ENCODE measurements at regions not wholly inside any gene's neighbourhood (a gene's known extent, or its start where the extent isn't known, plus 50 kb on each side); places are given as distances from the start of the nearest gene placed in this dataset.

DNA sequence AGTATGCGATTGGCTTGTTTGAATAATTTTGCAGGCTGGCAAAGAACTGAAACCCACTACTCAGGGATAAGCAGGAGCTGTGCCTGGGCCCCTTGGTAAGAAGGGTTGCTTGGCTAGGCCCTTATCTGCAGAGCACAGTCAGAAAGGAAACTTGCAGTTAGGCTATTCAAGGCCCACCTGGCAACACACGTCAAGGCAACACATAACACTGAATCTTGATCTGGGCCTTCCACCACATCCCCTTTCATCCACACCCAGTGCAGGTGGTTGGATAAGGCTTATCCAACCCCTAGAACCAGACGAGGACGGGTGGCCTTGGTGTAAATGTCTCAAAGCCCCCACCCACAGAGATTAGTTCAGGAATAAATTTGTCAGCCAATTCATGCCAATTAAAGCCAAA lies 72.8 kb upstream of the NEIL3 start:
- WGBS = 89% methylated on average over 4 of the region's 4 CpGs
- no peaks in the 10 kb centered on the region for H3K36me3 ChIP-seq
- no peak overlapping the region for H3K27ac ChIP-seq
- no peak overlapping the region for H3K4me3 ChIP-seq
- DNase-seq (ENCODE audit: low spot score in 2 of 2) = no peak
- H3K4me1 ChIP-seq = no peaks in the 10 kb centered on the region
- no peaks in the 10 kb centered on the region for H3K9me3 ChIP-seq
- H3K27me3 ChIP-seq = no peaks in the 10 kb centered on the region
- TF ChIP-seq EP300 (IDR thresholded peaks at IDR 0.05) (no peak), POLR2AphosphoS5 (IDR thresholded peaks at IDR 0.05) (no peak)
- TF ChIP-seq, protein P1, sequence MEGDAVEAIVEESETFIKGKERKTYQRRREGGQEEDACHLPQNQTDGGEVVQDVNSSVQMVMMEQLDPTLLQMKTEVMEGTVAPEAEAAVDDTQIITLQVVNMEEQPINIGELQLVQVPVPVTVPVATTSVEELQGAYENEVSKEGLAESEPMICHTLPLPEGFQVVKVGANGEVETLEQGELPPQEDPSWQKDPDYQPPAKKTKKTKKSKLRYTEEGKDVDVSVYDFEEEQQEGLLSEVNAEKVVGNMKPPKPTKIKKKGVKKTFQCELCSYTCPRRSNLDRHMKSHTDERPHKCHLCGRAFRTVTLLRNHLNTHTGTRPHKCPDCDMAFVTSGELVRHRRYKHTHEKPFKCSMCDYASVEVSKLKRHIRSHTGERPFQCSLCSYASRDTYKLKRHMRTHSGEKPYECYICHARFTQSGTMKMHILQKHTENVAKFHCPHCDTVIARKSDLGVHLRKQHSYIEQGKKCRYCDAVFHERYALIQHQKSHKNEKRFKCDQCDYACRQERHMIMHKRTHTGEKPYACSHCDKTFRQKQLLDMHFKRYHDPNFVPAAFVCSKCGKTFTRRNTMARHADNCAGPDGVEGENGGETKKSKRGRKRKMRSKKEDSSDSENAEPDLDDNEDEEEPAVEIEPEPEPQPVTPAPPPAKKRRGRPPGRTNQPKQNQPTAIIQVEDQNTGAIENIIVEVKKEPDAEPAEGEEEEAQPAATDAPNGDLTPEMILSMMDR (IDR thresholded peaks at IDR 0.05) = no peak

DNA sequence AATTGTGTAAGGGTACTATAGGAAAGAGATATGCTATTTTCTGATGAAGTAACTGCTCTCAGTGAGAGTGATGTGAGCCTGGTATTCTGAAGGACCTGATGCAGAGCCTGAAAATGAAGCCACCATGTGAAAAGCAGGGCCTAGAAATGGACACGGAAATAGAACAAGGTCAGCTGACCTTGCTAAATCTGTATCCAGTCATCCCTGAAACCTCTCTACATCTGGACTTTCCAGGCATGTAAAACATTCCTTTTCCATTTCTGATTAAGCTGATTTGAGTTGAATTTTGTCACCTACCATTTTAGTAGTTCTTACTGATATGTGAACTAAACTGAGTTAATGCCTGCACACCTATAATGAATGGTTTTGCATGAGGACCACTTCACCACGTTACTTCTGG lies 72.4 kb upstream of the NEIL3 start:
- no peak overlapping the region for H3K27ac ChIP-seq
- H3K4me3 ChIP-seq = no peak overlapping the region
- H3K36me3 ChIP-seq = no peaks in the 10 kb centered on the region
- H3K27me3 ChIP-seq = no peaks in the 10 kb centered on the region
- WGBS = 79% methylated on average over 2 of the region's 2 CpGs
- no peaks in the 10 kb centered on the region for H3K4me1 ChIP-seq
- H3K9me3 ChIP-seq = no peaks in the 10 kb centered on the region
- no peak for DNase-seq (ENCODE audit: low spot score in 2 of 2)
- TF ChIP-seq POLR2AphosphoS5 (IDR thresholded peaks at IDR 0.05) (no peak), EP300 (IDR thresholded peaks at IDR 0.05) (no peak), POLR2A (IDR thresholded peaks at IDR 0.05) (no peak)
- TF ChIP-seq, protein P1 (IDR thresholded peaks at IDR 0.05) = no peak

DNA sequence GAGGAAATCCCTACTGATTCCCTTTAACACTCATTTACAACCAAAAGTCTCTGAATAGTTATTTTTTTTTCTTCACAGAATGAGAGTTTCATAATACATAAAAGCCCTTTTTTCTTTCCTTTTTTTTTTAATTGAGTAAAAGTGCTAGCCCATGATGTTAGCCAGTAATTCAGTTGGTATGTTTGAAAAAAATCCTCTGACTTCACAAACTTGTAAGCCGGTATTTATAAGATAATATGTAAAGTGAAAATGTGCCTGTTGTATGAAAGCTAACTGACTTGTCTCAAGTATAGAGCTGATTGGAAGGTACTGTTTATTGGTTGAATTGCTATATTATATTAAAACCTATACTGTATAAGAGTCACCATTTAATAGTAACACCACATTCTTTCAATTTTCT lies 70.2 kb upstream of the NEIL3 start:
- Histone ChIP-seq H3K4me3 (no peak overlapping the region), H3K27ac (no peak overlapping the region), H3K27me3 (no peaks in the 10 kb centered on the region), H3K4me1 (no peaks in the 10 kb centered on the region), H3K36me3 (no peaks in the 10 kb centered on the region), H3K9me3 (no peaks in the 10 kb centered on the region)
- 60% methylated on average over 1 of the region's 1 CpG for WGBS
- no peak for TF ChIP-seq EP300 (IDR thresholded peaks at IDR 0.05)
- DNase-seq (ENCODE audit: low spot score in 2 of 2) = no peak

DNA sequence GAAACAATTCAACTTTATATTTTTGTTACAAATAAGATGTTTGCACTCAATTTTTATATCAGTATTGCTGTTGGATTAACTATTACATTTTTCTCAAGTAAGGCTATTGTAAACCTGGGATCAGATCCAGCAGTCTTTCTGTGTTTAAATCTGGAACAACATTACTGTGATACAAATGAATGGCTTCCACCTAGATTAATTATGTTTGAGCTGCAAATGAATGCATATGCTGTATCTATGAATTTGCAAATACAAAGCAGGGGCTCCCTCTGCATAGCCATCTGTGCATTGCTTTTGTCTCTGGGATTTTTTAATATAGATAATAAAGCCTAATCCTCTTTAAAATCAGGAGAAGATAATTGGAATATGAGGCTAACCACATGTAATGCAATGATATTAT lies 69.8 kb upstream of the NEIL3 start:
- Histone ChIP-seq H3K4me3 (no peak overlapping the region), H3K36me3 (no peaks in the 10 kb centered on the region), H3K27ac (no peak overlapping the region), H3K27me3 (no peaks in the 10 kb centered on the region), H3K4me1 (no peaks in the 10 kb centered on the region), H3K9me3 (no peaks in the 10 kb centered on the region)
- no peak for TF ChIP-seq POLR2A (IDR thresholded peaks at IDR 0.05)
- TF ChIP-seq POLR2AphosphoS5 (IDR thresholded peaks at IDR 0.05) = no peak
- no peak for TF ChIP-seq EP300 (IDR thresholded peaks at IDR 0.05)
- TF ChIP-seq, protein P1 (IDR thresholded peaks at IDR 0.05) = no peak
- DNase-seq (ENCODE audit: low spot score in 2 of 2) = no peak

DNA sequence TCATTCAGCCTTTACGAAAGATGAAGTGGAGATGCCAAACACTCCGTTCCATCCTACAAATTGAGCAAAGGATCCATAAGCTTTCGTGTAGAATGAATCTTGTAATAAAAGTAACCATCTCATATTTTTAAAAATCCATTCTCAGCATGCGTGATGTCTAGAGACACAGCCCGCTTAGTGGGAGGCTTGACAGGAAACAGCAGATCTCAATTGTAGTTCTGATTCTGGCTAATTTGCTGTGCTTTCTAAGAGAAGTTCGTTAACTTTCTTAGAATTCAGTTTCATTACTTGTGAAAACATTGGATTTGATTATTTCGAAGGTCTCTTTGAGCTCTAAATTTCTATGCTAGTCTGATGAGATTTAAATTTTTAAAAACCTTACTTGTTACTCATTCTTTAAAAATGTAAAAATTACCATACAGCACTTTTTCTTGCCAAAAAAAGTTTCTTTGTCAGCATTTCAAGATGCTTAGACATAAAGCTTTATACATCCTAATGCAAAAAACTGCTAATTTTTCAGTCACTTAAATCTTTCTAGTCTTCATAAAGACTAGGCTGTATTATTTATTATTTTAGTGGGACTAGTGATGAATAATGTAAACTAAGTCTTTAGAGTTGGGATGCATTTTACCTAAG lies 66.9 kb upstream of the NEIL3 start:
- WGBS = 85% methylated on average over 7 of the region's 7 CpGs
- TF ChIP-seq POLR2A (IDR thresholded peaks at IDR 0.05) (no peak), EP300 (IDR thresholded peaks at IDR 0.05) (no peak), POLR2AphosphoS5 (IDR thresholded peaks at IDR 0.05) (no peak)
- TF ChIP-seq, protein P1 (IDR thresholded peaks at IDR 0.05) = no peak
- H3K9me3 ChIP-seq = no peaks in the 10 kb centered on the region
- H3K27me3 ChIP-seq = no peaks in the 10 kb centered on the region
- no peak overlapping the region for H3K27ac ChIP-seq
- H3K36me3 ChIP-seq = no peaks in the 10 kb centered on the region
- H3K4me3 ChIP-seq = no peak overlapping the region
- no peaks in the 10 kb centered on the region for H3K4me1 ChIP-seq
- DNase-seq (ENCODE audit: low spot score in 2 of 2) = no peak

Data from suprapubic skin (tissue), 4 donors.